ENCODE measurements at regions not wholly inside any gene's neighbourhood (a gene's known extent, or its start where the extent isn't known, plus 50 kb on each side); places are given as distances from the start of the nearest gene placed in this dataset.

DNA sequence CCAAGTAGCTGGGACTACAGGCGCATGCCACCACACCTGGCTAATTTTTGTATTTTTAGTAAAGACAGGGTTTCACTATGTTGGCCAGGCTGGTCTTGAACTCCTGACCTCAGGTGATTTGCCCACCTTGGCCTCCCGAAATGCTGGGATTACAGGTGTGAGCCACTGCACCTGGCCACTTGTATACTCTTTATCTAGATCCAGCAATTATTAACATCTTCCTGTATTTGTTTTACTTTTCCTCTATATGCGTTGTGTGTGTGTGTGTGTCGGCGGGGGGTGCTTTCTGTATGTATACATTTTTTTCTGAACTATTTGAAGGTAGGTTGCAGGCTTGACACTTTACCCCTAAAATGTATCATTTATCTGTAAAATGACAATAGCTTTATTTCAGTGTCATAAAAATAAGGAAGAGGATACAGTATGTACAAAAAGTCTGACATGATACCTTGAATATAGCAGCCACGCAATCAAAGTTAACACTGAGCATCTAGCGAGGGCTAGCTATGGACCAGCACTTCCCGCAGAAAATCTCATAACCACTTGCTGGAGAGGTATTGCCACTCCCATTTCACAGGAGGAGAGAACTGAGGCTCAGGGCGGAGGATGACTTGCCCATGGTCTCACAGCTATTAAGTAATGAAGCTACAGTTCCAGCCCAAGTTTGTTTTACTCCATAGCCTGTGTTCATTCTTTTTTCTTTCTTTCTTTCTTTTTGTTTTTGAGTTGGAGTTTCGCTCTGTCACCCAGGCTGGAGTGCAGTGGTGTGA, 251.3 kb downstream of the MYCN start:
- Histone ChIP-seq H3K4me1 (replicated peaks in 1 of 2) (peaks cover 23 to 25% of the 10 kb centered on the region in 2 donors), H3K27ac (no peak overlapping the region), H3K4me3 (no peak overlapping the region)
- WGBS, 10 experiments: 7 to 100% (median 91%) methylated on average over 1 to 8 of the region's 10 CpGs
- in situ Hi-C loops (cut with MboI; ENCODE audit: low pct_unique_long_range_greater_than_20kb in 2 of 9, low sequenced_read_pairs in 9 of 9, unreplicated experiment in 9 of 9): loop anchor here in 1 of 9 experiments (25.0 kb wide), 1 partner anchor 104 kb away; no protein-coding TSS in a partner anchor
- no peak for ATAC-seq (replicated peaks in 6 of 8)

DNA sequence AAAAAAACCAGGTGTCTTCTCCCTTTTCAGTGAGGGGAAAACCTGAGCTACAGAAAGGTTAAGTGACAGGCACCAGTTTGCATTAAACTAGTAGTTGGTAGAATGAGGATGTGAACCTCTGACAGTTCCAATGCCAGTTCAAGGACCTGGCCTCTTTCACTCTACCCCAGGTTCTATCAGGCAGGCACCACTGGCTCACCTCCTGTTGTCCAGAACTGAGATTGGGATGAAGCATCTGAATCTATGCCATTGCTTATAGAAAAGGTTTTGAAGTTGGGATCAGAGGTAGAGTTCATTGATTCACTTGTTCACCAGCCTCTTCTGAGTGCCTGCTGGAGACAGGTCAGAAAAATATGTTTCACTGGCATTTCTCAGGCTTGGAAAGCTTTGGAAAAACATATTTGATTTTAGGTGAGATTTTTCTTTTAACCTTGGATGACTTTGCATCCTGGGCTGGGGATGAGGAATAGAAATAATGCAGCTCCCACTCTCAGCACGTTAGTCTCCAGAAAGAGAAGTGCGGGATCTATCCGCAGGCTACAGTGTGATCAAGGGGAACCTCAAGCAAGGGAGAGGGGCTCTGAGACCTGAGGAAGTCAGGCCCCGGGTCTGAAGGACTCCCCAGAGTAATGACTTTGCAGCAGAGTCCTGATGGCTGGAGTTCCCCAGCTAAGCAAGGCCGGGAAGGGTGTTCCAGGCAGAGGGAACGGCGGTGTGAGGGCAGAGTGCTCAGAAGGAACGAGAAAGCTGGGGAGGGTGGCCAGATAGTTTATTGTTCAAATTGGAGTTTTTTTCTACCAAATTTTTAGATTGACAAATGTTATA, 250.3 kb downstream of the MYCN start:
- no peak for ATAC-seq (replicated peaks in 6 of 8)
- WGBS, 10 experiments: 0 to 96% (median 94%) methylated on average over 1 to 6 of the region's 8 CpGs; no CpG with 5 or more reads in 4 of the 10 experiments
- in situ Hi-C loops (cut with MboI; ENCODE audit: low pct_unique_long_range_greater_than_20kb in 2 of 9, low sequenced_read_pairs in 9 of 9, unreplicated experiment in 9 of 9): loop anchor here in 1 of 9 experiments (25.0 kb wide), 1 partner anchor 103 kb away; no protein-coding TSS in a partner anchor
- H3K4me1 ChIP-seq (replicated peaks in 1 of 2): peaks cover 30 to 32% of the 10 kb centered on the region in 2 donors
- H3K4me3 ChIP-seq: no peak overlapping the region
- no peak overlapping the region for H3K27ac ChIP-seq

- no peak overlapping the region for H3K27ac ChIP-seq
- WGBS, 10 experiments: 17 to 100% (median 100%) methylated on average over 1 to 3 of the region's 3 CpGs; no CpG with 5 or more reads in 5 of the 10 experiments
- ATAC-seq (replicated peaks in 6 of 8): no peak
- peaks cover 37 to 40% of the 10 kb centered on the region in 2 donors for H3K4me1 ChIP-seq (replicated peaks in 1 of 2)
- H3K4me3 ChIP-seq: no peak overlapping the region
- in situ Hi-C loops (cut with MboI; ENCODE audit: low pct_unique_long_range_greater_than_20kb in 2 of 9, low sequenced_read_pairs in 9 of 9, unreplicated experiment in 9 of 9): loop anchor here in 1 of 9 experiments (25.0 kb wide), 1 partner anchor 102 kb away; no protein-coding TSS in a partner anchor
Measured at GRCh38 chr2:16189836-16190160, 249.4 kb downstream of the MYCN start.

DNA sequence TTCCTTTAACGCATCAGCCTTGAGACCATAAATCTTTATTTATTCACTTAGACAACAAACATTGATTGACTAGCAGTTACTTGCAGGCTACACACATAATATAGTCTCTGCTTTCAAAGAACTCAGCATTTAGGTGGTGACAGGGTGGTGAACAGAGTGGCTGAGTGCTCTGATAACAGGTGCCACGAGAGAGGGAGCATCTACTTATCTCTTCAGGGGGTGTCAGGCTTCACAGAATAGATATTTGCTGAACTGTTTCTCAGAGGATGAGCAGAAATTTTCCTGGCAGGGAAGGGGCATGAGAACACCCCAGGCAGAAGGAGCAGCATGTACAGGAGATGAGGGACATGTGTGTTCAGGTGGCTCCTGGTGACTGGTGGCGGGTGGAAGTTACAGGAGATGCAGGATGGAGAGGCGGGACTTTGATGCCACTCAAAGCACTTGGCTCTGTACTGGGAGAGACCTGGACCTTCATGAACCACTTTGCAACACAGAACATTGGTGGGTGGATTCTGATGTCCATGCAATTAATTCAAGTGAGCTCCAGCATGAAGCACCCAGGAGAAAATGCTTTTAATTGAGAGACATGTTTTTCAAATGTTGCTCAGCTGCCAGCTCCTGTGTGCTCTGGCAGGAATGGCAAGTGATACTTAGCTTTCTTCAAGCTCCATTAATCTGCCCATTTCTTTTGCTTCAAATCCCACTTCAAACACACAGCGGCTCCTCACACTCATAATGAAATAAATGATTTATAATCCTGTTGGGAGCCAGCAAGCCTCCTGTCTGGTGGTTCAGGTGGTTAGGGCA, 248.9 kb downstream of the MYCN start:
- H3K27ac ChIP-seq: no peak overlapping the region
- 25 to 83% (median 46%) methylated on average over 2 to 4 of the region's 5 CpGs; no CpG with 5 or more reads in 3 of the 10 experiments for WGBS, 10 experiments
- H3K4me1 ChIP-seq (replicated peaks in 1 of 2): peaks cover 37 to 42% of the 10 kb centered on the region in 2 donors
- in situ Hi-C loops (cut with MboI; ENCODE audit: low pct_unique_long_range_greater_than_20kb in 2 of 9, low sequenced_read_pairs in 9 of 9, unreplicated experiment in 9 of 9): loop anchor here in 1 of 9 experiments (25.0 kb wide), 1 partner anchor 102 kb away; no protein-coding TSS in a partner anchor
- H3K4me3 ChIP-seq: no peak overlapping the region
- peak in 2 of 8 experiments; percentile 13 to 15 for ATAC-seq (replicated peaks in 6 of 8)

DNA sequence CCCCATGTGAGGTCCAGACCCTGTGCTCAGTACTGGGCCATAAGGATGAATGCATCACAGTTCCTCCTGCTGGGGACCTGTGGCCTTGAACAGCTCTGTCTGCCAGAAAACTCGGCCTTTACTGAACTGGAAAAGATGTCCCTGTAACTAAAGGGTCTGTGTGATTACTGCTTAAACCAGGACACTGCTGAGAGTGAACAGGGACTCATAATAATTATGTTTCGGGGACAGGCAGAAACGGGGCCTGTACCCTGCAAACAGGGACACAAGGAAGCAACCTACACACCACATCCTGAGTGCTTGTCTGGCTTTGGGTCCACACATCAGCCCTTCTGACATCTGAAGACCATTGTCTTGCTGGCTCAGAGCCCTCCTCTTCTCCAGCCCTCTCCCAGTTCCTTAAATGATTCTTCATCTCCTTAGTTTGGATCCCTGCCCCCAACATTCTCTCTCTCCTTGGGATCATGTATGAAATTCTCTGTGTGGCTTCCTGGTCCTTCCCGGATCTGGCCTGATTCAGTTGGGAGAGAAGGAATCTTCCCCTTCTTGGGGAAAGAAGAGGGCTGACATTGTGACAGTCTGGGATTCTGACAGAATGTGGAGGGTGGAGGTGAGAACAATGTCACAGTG, 248.0 kb downstream of the MYCN start:
- H3K4me1 ChIP-seq (replicated peaks in 1 of 2): peaks cover 37 to 42% of the 10 kb centered on the region in 2 donors
- WGBS, 10 experiments: 0 to 80% (median 0%) methylated on average over 1 to 4 of the region's 4 CpGs; no CpG with 5 or more reads in 3 of the 10 experiments
- no peak overlapping the region for H3K4me3 ChIP-seq
- no peak for ATAC-seq (replicated peaks in 6 of 8)
- in situ Hi-C loops (cut with MboI; ENCODE audit: low pct_unique_long_range_greater_than_20kb in 2 of 9, low sequenced_read_pairs in 9 of 9, unreplicated experiment in 9 of 9): loop anchor here in 1 of 9 experiments (25.0 kb wide), 1 partner anchor 101 kb away; no protein-coding TSS in a partner anchor
- no peak overlapping the region for H3K27ac ChIP-seq

DNA sequence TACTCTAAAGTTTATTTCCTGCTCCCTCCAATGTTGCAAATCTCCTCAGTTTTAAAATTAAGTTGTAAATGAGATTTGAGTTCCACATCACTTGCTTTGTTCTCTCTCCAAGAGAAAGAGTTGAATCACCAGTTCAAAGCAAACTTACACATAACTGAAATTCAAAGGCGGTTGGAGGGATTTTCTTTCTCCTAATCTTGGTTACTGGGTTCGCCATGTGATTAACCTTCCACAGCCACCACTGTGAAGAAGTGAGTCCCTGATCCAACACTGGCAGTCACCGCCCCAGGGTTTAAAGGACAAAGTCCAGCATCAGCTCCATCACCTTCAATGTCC, 247.1 kb downstream of the MYCN start:
- 0 to 100% (median 68%) methylated on average over 1 to 2 of the region's 3 CpGs; no CpG with 5 or more reads in 1 of the 10 experiments for WGBS, 10 experiments
- no peak for ATAC-seq (replicated peaks in 6 of 8)

DNA sequence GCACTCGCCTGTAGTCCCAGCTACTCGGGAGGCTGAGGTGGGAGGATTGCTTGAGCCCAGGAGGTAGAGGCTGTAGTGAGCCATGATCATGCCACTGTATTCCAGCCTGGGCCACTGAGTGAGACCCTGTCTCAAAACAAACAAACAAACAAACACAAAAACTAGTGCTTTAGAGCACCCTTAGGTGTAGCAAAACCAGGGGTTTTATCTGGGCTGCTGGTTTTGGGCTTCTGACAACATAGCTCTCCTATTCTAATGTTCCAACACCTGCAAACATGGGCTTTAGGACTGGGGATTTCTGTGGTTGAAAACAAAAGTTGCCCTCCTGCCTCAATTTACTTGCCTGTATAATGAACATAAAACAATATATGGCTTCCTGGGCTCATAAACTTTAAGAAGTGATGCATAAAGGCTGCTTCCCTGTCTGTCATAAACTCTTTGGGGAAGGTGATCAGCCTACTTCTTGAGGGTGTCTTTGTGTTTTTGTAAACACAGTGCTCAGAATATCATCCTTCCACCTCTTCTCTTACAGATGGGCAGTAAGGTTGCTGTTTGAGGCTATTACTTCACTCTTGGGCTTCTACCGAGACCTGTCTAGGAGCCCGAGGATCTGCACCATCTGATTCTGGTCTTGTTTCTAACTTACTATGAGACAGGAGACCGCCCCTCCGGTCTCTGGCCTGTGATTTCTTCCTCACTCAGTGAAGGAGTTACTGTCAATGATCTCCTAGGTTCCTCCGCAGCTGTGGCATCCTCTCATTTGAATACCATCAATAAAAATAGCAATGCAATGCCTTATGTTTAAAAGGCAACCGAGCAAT, 246.5 kb downstream of the MYCN start:
- Histone ChIP-seq H3K4me3 (no peak overlapping the region), H3K27ac (no peak overlapping the region), H3K4me1 (replicated peaks in 1 of 2) (peaks cover 37 to 42% of the 10 kb centered on the region in 2 donors)
- WGBS, 10 experiments: 0 to 92% (median 54%) methylated on average over 2 to 7 of the region's 8 CpGs
- ATAC-seq (replicated peaks in 6 of 8): no peak
- in situ Hi-C loops (cut with MboI; ENCODE audit: low pct_unique_long_range_greater_than_20kb in 2 of 9, low sequenced_read_pairs in 9 of 9, unreplicated experiment in 9 of 9): loop anchor here in 1 of 9 experiments (25.0 kb wide), 1 partner anchor 100 kb away; no protein-coding TSS in a partner anchor

More for the DNA sequence above, 247.1 kb downstream of the MYCN start:
- in situ Hi-C loops (cut with MboI; ENCODE audit: low pct_unique_long_range_greater_than_20kb in 2 of 9, low sequenced_read_pairs in 9 of 9, unreplicated experiment in 9 of 9): loop anchor here in 1 of 9 experiments (25.0 kb wide), 1 partner anchor 100 kb away; no protein-coding TSS in a partner anchor
- Histone ChIP-seq H3K4me1 (replicated peaks in 1 of 2) (peaks cover 37 to 42% of the 10 kb centered on the region in 2 donors), H3K27ac (no peak overlapping the region), H3K4me3 (no peak overlapping the region)

DNA sequence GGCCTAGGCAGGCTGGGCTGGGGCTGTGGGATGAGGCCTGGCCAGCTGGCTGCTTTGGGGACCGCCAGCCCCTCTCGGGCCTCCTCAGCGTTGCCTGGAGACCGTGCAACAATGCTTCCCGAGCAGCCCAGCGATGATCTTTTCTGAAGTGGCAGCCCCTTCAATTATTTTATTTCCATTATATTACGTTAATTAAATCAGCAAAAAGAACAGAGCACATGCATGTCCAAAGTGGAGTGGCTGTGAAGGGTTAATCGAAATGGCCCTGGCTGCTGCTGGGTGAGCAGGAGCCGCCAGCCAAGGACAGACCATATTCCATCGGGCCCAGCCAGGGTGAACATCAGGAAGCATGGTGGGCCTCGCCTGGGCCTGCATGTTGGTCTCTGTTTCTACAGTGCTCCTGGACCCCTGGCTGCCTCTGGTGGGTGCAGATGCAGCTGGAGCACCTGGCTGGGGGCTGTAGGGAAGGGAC, 245.5 kb downstream of the MYCN start:
- H3K27ac ChIP-seq: no peak overlapping the region
- no peak overlapping the region for H3K4me3 ChIP-seq
- H3K4me1 ChIP-seq (replicated peaks in 1 of 2): peaks cover 37 to 42% of the 10 kb centered on the region in 2 donors
- in situ Hi-C loops (cut with MboI; ENCODE audit: low pct_unique_long_range_greater_than_20kb in 2 of 9, low sequenced_read_pairs in 9 of 9, unreplicated experiment in 9 of 9): loop anchor here in 1 of 9 experiments (25.0 kb wide), 1 partner anchor 99 kb away; no protein-coding TSS in a partner anchor
- peak in 5 of 8 experiments; percentile 93 to 98 (median 96) for ATAC-seq (replicated peaks in 6 of 8)
- WGBS, 10 experiments: 0 to 40% (median 20%) methylated on average over 1 to 10 of the region's 11 CpGs; no CpG with 5 or more reads in 5 of the 10 experiments

- ATAC-seq (replicated peaks in 6 of 8): no peak
- no peak overlapping the region for H3K4me3 ChIP-seq
- WGBS, 10 experiments: 43 to 100% (median 87%) methylated on average over 1 to 6 of the region's 9 CpGs; no CpG with 5 or more reads in 1 of the 10 experiments
- in situ Hi-C loops (cut with MboI; ENCODE audit: low pct_unique_long_range_greater_than_20kb in 2 of 9, low sequenced_read_pairs in 9 of 9, unreplicated experiment in 9 of 9): loop anchor here in 1 of 9 experiments (25.0 kb wide), 1 partner anchor 98 kb away; no protein-coding TSS in a partner anchor
- H3K4me1 ChIP-seq (replicated peaks in 1 of 2): peaks cover 42% of the 10 kb centered on the region in 2 donors
- no peak overlapping the region for H3K27ac ChIP-seq
Measured at GRCh38 chr2:16184945-16185660, 244.8 kb downstream of the MYCN start.

DNA sequence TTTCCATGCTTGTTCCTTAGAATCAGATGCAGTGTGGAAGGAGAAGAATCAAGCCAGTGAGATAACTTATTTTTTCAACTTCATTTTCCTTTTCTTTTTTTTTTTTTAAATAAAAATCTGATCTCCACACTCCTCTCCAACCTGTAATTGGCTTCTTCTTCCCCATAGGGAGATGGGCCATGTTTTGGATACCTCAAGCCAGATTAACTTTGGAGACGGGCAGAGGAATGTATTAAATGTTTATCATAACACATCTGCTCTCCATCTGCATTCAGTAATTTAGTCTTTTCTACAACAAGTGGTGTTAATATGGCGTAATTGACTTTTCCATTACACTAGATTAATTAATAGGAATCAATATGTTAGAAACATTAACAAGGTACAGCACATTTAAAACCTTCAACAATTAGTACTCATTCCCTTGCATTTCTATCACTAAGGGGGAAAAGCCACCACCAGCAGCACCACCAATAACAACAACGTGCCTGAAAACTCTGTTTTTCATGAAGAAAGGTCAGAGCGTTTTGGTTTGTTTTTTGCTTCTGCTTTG, 244.1 kb downstream of the MYCN start:
- WGBS, 10 experiments: 0 to 100% (median 85%) methylated on average over 1 to 4 of the region's 4 CpGs
- Histone ChIP-seq H3K27ac (no peak overlapping the region), H3K4me1 (replicated peaks in 1 of 2) (peaks cover 39 to 41% of the 10 kb centered on the region in 2 donors), H3K4me3 (no peak overlapping the region)
- in situ Hi-C loops (cut with MboI; ENCODE audit: low pct_unique_long_range_greater_than_20kb in 2 of 9, low sequenced_read_pairs in 9 of 9, unreplicated experiment in 9 of 9): loop anchor here in 1 of 9 experiments (25.0 kb wide), 1 partner anchor 97 kb away; no protein-coding TSS in a partner anchor
- ATAC-seq (replicated peaks in 6 of 8): no peak

Data from motor neuron (in vitro differentiated cells).